GM18520 (cell line): ENCODE measurements at regions not wholly inside any gene's neighbourhood (a gene's known extent, or its start where the extent isn't known, plus 50 kb on each side); places are given as distances from the start of the nearest gene placed in this dataset.
"Not testable (repeated sequence)": the region's sequence is repeated elsewhere in the genome, so short reads cannot be mapped to it uniquely, and the experiment has no call there.

ENCODE experiments used
- ATAC-seq: cut with Tn5 transposase; IDR thresholded peaks from one replicate; pipeline ENCODE4 v1.9.1; 2021; ENCODE audit not compliant: unreplicated experiment

GRCh38 chr17:20896153-20896649, 146.6 kb downstream of the USP22 start:
- ATAC-seq = no peak

- not testable (repeated sequence) for ATAC-seq
Observed at GRCh38 chr17:20898726-20899125, 144.1 kb downstream of the USP22 start.

DNA sequence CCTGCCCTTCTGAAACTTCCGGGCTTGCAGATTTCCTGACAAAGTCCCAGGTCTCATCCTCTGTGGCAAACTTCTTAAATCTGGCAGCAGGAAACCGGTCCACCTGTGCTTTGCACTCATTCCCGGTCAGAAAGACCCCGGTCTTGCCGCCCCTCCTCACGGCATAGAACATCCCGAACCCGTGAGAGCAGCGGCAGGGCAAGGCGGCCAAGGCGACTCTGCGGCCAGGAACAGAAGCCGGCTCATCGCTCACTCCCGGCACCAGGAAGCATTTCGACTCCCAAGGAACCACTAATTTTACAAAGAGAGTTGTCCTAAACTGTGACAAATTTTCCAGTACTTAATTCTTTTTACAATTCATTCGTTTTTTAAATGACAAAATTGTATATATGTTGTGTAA, 140.3 kb downstream of the USP22 start:
- not testable (repeated sequence) for ATAC-seq

DNA sequence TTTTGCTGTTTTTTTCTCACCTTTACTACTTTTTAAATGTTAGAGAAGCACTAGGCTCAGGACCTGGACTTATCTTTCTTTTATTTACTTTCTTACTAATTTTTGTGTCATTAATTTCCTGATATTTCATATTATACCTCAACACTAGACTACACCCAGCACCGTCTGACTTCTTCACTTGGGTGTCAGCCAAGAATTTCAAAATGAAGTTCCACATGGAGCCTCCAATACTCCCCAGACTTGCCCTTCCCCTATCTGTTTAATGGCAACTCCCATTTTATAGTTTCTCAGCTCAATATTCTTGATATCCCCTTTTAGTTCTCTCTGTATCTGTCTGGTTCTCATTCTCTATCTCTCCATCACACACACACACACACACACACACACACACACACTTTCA, 139.3 kb downstream of the USP22 start:
- ATAC-seq = not testable (repeated sequence)

- ATAC-seq = no peak
Observed at GRCh38 chr17:20908313-20909267, 134.2 kb downstream of the USP22 start.

DNA sequence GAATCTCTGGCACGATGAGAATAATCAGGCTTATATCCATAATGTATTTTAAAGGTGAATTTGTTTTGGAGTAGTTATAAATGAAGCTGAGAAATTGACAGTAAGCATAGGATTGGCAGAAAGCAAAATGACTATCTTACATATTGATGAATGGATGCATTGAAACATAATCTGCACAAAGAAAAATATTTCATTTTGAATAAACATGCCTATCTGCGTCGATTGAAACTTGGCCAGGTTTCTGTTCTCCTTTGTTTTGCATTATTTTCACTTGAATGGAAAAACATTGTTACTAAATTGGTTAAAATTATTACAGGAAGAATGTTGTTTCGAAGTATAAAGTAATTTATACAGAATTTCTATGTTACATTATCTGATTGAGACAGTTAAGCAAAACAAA, 128.2 kb downstream of the USP22 start:
- no peak for ATAC-seq

DNA sequence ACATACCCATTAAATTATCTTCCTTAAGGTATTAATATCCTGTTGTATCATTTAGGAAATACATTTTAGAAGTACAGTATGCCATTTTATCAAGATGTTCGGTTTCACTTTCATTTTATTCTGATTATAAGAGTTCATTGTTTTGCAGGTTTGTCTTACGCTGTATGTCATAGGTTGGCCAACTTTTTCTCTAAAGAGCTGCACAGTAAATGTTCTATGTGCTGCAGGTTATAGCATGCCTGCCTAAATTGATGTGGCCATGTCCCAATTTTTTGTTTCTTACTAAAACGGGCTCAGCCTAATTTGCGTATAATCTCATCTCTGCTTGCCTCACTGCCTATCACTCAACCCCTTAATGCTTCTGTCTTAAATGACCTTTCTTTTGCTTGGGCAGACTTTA, 126.4 kb downstream of the USP22 start:
- ATAC-seq = no peak

DNA sequence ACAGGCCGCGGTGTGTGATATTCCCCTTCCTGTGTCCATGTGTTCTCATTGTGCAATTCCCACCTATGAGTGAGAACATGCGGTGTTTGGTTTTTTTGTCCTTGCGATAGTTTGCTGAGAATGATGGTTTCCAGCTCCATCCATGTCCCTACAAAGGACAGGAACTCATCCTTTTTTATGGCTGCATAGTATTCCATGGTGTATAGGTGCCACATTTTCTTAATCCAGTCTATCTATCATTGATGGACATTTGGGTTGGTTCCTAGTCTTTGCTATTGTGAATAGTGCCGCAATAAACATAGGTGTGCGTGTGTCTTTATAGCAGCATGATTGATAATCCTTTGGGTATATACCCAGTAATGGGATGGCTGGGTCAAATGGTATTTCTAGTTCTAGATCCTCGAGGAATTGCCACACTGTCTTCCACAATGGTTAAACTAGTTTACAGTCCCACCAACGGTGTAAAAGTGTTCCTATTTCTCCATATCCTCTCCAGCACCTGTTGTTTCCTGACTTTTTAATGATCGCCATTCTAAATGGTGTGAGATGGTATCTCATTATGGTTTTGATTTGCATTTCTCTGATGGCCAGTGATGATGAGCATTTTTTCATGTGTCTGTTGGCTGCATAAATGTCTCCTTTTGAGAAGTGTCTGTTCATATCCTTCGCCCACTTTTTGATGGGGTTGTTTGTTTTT, 125.1 kb downstream of the USP22 start:
- not testable (repeated sequence) for ATAC-seq

DNA sequence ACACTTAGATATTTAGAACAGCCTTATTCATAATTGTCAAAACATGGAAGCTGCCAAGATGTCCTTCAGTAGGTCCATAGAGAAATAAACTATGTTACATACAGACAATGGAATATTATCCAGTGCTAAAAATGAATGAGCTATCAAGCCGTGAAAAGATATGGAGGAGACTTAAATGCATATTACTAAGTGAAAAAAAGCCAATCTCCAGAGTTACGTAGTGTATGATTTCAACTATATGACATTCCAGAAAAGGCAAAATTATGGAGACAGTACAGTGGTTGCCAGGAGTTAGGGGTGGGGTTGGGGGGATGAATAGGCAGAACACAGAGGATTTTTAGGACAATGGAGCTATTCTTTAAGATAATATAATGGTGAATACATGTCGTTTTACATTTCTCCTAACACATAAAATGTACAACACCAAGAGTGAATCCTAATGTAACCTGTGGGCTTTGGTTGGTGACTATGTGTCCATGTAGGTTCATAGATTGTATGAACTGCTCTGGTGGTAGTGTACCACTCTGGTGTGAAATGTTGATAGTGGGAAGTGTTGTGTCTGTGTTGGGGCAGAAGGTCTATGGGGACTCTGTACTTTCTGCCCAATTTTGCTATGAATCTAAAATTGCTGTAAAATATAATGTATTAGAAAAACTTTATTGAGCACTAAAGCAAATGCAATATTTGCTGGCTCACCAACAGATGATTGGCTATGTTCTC, 122.6 kb downstream of the USP22 start:
- ATAC-seq = no peak

GRCh38 chr17:20920815-20921199, 122.0 kb downstream of the USP22 start:
- no peak for ATAC-seq

DNA sequence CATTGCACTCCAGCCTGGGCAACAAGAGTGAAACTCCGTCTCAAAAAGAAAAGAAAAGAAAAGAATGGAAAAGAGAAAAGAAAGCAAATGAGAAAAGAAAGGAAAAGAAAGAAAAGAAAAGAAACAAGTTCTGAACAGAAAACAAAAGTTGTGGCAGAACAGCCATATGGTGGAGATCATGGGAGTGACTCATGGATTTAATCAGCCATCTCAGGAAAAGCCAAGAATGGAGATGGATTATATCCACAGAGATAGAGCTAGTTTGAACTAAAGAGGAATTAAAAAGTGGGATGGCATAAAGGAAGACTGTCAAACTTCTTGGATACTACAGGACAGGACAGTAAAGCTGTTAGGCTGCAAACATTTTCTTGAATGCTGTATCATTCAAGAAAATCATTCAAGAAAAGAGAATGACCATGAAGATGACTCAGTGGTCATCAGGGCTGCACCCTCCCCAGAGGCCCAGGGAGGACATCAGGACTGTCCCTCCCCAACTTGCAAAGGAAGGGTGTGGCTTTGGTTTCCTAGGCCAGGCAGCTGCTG, 120.6 kb downstream of the USP22 start:
- ATAC-seq = no peak

- no peak for ATAC-seq
Observed at GRCh38 chr17:20924306-20924705, 118.5 kb downstream of the USP22 start.

- ATAC-seq = no peak
Observed at GRCh38 chr17:20925091-20925490, 117.7 kb downstream of the USP22 start.

- ATAC-seq = no peak
Observed at GRCh38 chr17:20925954-20926353, 116.9 kb downstream of the USP22 start.

DNA sequence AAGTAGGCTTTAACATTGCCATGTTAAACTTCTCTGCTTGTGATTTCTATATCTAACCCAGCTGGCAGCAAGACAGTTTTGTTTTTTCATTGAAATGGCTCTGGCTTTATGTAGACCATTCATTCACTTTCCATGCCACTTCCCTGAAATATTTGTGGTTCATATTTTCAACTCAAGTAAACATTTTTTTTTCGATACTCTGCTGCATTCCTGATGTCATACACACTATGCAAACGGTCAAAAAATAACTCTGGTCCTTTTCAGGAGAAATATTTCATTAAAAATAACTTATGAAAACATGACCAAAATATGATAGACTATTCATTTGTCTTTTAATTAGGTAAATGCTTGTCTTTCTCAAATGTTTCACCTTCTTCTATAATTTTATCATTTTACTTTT, 116.3 kb downstream of the USP22 start:
- ATAC-seq = no peak

DNA sequence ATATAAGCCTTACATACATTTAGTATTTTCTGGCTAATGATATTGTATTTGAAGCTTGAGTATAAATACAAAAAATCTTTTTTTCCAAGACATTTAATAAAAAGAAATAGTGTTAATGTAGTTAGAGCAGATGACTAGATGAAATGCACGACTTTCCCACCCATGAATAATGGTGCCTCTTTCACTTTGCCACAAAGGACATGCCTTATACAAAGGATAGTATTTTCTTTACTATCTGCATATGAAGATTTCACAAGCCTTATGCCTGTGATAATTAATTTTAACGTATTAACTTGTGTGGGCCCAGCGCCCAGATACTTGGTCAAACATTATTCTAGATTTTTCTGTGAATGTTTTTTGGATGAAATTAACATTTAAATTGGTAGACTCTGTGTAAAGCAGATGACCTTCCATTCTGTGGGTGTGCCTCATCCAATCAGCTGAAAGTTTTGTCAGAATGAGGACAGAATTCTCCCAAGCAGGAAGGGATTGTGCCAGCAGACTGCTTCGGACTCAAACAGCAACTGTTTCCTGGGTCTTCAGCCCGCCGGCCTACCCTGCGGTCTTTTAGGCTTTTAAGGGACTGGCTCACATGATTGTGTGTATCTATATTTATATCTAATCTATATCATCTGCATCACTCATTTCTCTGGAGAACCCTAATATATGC, 115.4 kb downstream of the USP22 start:
- no peak for ATAC-seq

GRCh38 chr17:20929334-20929733, 113.5 kb downstream of the USP22 start:
- ATAC-seq = no peak

DNA sequence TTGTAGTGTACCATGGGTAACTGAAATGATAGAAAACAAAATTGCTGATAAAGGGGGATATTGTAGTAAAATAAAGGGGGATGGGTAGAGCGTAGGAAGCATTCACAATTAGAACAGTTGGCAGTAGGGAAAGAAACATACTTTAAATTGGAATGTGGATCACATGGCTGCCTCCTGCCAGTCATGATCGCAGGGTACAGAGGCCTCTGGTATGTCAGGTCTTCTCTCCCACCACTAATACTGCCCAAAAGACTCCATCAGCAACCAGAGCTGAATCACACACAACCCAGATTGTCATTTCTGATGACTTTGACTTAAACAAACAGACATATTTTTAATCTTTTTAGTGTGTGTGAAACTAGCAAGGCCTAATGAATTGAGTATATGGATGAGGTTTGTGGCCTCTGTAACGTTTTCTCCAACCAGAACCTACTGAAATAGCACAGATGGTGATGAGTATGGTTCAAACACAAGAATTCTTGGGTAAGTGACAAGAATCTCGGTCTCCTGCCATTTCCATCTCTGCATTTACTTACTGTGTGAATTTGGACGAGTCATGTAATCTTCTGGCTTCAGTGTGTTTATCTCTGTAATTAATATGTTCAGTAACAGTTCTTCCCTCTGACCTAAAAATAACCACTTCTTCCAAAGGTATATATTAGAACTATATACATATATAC, 112.6 kb downstream of the USP22 start:
- no peak for ATAC-seq

- not testable (repeated sequence) for ATAC-seq
Observed at GRCh38 chr17:20933040-20933439, 109.8 kb downstream of the USP22 start.

- ATAC-seq = no peak
Observed at GRCh38 chr17:20934288-20934687, 108.5 kb downstream of the USP22 start.
